Stimulated activated CD4-positive, alpha-beta T cell treated with anti-CD3 and anti-CD28 coated beads, Interleukin-4, amount 100 ng/mL, for 24 hours (primary cell): ENCODE measurements at regions not wholly inside any gene's neighbourhood (a gene's known extent, or its start where the extent isn't known, plus 50 kb on each side); places are given as distances from the start of the nearest gene placed in this dataset.

ENCODE experiments used
- DNase-seq: peaks from one replicate; pipeline ENCODE4 v3.0.0-alpha.2; 2020

GRCh38 chr12:116498471-116498870 is 60.7 kb upstream of the MAP1LC3B2 start:
- no peak for DNase-seq

GRCh38 chr12:116502141-116502725 is 56.9 kb upstream of the MAP1LC3B2 start:
- DNase-seq = no peak

- no peak for DNase-seq
Measured at GRCh38 chr12:116502989-116503496, 56.1 kb upstream of the MAP1LC3B2 start.

GRCh38 chr12:116504438-116504837 is 54.7 kb upstream of the MAP1LC3B2 start:
- DNase-seq = no peak

- DNase-seq = no peak
Measured at GRCh38 chr12:116506697-116507064, 52.5 kb upstream of the MAP1LC3B2 start.

GRCh38 chr12:116508145-116509121 is 50.7 kb upstream of the MAP1LC3B2 start:
- peak; percentile 5 for DNase-seq
